NCI-H524 treated with DMSO at 0.1 percent for 48 hours (cell line): ENCODE measurements at regions not wholly inside any gene's neighbourhood (a gene's known extent, or its start where the extent isn't known, plus 50 kb on each side); places are given as distances from the start of the nearest gene placed in this dataset.
"Not testable (repeated sequence)": the region's sequence is repeated elsewhere in the genome, so short reads cannot be mapped to it uniquely, and the experiment has no call there.

ENCODE experiments used
- DNase-seq: peaks from one replicate; lab custom pipeline; 2025; lab: John Stamatoyannopoulos, UW

DNA sequence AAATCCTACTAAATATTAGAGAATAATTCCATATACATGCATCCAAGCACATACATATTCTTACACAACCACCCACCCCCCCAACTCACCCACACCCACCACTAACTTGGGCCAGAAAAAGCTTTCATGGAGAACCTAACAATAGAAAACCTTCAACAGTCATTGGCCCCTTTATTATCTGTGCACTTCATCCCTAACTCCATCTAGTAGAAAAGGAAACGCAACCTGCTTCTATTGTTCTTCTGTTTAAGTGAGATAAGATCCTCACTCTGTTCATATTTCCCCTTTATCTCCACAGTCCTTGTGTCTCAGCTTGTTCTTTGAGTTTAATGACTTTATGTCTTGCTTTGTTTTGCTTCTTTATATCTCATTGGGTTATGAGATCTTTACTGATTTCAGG, 1740.2 kb upstream of the CELF4 start:
- DNase-seq, result no peak

GRCh38 chr18:39302481-39302880, 1736.9 kb upstream of the CELF4 start:
- no peak for DNase-seq

DNA sequence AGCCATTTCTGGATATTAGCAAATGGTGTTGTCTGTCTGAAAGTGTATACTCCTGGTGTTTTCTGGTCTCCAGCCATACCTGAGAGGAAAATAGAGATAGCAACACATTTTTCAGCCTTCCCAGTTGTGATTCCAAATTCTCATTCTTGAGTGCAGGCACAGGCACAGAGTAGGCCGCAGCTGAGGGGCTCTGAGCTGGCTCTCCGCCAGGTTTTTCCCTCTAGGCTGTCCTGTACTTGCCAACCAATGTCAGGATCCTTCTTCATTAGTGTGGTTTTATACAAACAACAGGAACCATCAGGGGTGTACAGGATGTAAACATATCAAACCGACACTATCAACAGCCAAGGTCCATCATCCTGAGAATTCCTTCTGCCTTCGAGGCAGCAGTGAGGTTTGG, 1733.6 kb upstream of the CELF4 start:
- DNase-seq, result no peak

GRCh38 chr18:39297225-39297624, 1731.6 kb upstream of the CELF4 start:
- DNase-seq, result no peak

GRCh38 chr18:39296293-39296888, 1730.8 kb upstream of the CELF4 start:
- no peak for DNase-seq

DNA sequence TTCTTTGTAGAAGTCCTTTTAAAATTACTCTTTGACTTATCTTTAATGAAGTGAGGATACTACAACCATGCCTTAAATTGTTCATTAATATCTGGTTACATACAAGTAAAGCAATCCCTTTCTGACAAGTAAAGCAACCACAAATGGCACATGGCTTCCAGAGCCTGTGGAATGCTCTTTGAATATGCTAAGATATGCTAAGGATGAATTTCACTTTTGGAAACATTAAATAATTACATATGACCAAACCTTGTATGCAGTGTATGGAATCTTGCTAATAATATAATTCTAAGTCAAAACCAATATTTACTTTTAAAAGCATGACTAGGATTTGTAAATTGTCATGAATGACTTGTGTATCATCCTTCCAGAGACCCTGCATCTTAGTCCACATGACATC, 1711.2 kb upstream of the CELF4 start:
- no peak for DNase-seq

DNA sequence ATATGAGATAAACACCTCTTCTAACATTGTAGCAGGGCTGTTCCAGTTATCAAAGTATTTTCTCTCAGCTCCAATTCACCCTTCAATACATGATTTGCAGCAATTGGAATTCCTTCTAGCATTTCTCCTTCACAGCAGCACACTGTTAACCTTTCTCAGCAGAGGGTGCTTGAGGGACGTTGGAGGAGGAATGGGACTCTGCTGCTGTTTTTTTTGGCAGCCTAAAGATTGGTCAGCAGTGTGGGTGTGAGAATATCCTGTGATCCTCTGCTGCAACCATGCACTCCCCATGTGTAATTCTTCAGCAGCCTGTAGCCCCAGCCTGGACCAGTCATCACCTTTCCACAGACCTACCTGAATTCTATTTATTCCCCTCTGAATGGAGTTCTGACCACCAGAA, 1708.9 kb upstream of the CELF4 start:
- no peak for DNase-seq

- no peak for DNase-seq
Measured at GRCh38 chr18:39272230-39272629, 1706.6 kb upstream of the CELF4 start.

- no peak for DNase-seq
Measured at GRCh38 chr18:39271654-39272053, 1706.1 kb upstream of the CELF4 start.

DNA sequence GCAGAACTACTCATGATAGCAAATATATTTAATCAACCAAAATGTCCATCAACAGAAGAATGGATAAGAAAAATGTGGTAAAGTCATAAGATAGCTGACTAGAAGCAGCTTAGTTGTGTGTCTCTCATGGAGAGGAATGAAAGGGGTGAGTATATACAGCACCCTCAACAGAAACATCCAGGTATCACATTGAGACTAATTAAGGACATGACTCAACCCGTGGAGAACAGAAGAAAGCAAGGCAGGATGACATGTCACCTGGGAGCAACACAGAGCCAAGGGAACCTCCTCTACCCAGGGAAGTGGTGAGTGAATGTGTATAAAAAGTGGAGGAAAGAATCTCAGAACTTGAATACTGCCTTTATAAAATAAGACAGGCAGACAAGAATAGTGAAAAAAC, 1695.0 kb upstream of the CELF4 start:
- DNase-seq, result no peak

- no peak for DNase-seq
Measured at GRCh38 chr18:39259736-39260135, 1694.1 kb upstream of the CELF4 start.

DNA sequence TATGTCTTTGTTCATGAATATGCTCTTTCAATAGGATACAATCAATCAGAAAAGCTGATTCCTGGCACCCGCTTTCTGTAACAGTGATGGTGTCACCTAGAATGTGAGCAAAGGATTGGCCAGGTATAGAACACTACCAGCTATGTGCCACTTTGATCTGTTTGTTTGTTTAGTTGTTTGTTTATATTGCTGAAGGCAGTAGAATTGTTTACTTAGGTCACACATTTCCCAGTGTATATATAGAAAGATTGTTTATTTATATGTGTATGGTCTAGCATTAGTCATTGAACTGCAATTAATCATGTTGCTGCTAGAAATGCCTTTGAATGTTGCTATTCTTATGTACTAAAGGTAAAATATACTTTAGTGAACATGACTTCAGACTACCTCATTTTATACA, 1678.6 kb upstream of the CELF4 start:
- no peak for DNase-seq

DNA sequence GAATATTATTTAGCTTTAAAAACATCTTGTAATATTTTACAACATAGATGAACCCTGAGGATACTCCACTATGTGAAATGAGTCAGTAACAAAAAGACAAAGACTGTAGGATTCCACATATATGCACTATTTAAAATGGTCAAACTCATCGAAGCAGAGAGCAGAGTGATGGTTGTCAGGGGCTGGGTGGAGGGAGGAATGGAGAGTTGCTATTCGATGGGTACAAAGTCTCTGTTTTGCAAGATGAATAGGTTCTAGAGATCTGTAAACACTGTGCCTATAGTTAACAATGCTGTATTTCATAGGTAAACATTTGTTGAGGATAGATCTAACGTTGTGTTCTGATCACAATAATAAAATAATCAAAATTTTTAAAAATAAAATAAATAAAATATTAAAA, 1675.9 kb upstream of the CELF4 start:
- no peak for DNase-seq

DNA sequence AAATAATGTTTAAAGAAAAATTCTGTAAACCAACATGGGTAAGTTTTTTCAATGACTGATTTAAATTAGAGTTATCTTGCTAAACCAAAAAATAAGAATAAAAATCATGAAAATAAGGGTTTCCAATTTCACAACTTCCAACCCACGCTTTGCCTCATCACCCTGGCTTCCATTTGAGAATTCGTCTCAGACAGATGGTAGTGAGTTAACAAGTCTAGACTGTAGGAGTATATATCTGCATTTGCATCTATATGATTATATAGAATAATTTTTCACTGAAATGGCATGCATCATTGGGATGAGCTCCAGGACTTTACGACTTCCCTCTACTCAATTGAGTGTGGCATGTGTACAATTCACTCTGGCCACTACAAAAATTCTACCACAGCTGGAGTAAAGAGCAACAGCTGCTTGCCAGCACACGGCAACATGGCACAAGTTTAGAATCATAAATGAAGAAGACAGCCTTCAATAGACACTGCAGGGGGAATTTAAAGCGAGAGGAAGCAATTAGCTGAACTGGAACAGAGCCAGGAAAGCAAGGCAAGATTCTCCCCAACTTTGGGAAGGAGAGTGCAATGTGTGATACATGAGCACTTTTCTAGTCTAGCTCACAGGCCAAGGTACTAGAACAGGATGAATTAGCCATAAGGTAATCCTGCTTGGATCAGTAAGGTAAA, 1673.5 kb upstream of the CELF4 start:
- DNase-seq, result no peak

GRCh38 chr18:39235118-39235719, 1669.6 kb upstream of the CELF4 start:
- DNase-seq, result no peak

DNA sequence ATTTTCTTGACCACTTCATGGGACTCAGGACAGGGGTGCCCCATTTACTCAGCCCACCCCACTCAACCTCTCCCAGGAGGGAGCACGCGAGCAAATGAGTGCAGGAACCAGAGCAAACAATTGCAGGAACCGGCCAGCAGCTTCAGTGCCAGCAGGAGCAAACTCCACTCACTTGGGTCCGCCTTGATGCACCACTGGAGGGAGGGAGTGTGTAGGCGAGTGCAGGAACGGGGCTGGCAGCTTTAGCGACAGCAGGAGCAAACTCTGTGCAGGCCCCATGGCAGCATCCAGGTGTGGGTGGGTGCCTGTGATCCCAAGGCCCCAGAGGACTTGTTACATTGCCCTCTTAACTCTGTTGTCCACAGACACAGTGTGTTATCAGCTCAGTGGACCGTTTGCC, 1667.3 kb upstream of the CELF4 start:
- no peak for DNase-seq

DNA sequence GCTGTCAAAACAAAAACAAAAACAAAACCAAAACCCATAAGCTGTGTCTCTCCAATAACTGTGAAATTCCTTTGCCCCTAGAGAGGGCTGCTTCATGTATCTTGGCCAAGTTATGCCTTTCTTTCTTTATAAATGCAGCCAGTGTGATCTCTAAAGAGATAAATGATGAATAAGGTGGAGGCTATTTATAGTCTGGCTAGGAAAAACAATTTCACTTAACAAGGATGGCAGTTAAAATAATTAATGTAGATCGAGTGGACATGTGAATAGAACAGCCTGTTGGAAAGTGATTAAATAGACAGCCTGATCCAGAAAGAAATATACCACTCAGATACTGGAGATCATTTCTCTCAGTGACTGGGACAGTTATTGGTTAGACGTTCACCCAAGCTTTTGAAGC, 1666.9 kb upstream of the CELF4 start:
- no peak for DNase-seq

DNA sequence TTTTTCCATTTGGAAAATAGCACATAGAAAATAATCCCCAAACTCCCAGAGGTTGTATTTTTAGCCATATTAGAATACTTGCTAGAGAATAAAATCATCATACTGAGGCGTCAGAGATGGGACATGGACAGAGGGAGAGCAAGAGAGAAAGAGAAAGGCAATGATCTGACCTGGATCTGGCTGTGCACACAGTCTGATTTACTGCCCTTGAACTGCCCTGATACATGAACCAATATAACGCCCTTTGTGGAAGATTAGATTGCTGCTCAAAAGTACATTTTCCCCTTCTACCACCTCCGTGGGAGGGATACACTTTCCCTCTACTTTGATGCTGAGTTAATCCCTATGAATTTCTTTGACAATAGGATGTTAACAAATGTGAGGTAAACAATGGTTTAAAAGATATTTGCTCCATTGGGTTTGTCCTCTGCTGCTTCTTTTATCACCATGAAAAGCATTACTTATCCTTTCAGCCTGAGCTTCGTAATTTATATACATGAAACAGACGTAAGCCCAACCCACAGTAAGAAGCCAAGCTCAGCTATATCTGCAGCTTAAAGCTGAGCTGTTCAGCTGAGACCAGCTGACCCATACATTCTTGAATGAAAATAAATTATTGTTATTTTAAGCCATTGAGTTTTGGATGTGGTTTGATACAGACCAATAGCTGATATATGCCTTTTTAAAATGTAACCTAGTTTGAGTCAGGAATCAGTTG, 1664.6 kb upstream of the CELF4 start:
- no peak for DNase-seq

GRCh38 chr18:39227769-39228168, 1662.2 kb upstream of the CELF4 start:
- DNase-seq, result not testable (repeated sequence)

GRCh38 chr18:39225373-39225772, 1659.8 kb upstream of the CELF4 start:
- no peak for DNase-seq

DNA sequence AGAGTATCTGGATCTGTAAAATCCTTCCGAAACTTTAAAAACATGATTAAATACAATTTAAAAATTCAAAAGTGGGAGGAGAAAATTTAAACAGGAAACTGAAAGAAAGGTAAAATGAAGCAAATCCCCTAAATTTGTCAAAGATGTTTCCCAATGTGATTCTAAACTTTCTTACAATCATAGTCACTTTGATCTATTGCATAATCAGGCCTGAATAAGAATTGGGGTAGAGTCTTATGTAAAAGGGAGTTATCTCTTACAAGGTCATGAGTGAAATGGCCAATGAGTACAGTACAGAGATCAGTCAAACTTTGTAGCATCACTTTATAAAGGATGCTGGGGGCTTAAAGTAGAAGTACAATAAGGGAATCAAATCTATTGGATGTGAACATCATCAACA, 1657.7 kb upstream of the CELF4 start:
- DNase-seq, result no peak

- no peak for DNase-seq
Measured at GRCh38 chr18:39215920-39216319, 1650.3 kb upstream of the CELF4 start.

DNA sequence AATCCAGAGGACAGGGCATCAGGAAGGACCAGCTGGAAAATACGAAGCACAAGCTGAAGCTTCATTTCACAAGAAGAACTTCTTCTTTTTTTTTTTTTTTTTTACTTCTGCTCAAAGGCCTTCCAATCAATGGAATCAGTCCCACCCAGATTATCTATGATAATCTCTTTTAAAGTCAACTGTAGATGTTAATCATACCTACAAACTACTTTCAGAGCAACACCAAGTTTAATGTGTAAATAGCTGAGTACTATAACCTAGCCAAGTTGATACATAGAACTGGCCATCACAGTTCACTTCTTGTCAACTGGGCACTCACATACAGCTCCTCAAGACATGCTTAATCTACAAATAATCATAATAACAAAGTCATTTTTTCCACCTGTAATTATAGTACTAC, 1645.9 kb upstream of the CELF4 start:
- no peak for DNase-seq
